SK-N-SH (cell line): ENCODE measurements at regions not wholly inside any gene's neighbourhood (a gene's known extent, or its start where the extent isn't known, plus 50 kb on each side); places are given as distances from the start of the nearest gene placed in this dataset.
A peak's percentile ranks its signal among the peaks of the same experiment; 100 is the strongest.

Experiments used
- CTCF ChIA-PET: fragments of 300-600, 350-600 bp; formaldehyde crosslinking; extraction: SDS; loops from one replicate; lab custom pipeline; 2021; lab: Yijun Ruan, JAX
- POLR2A ChIA-PET: fragments of 350-600 bp; sonication (Branson Sonifier 250); formaldehyde crosslinking; extraction: SDS; loops from one replicate; lab custom pipeline; 2020; ENCODE audit warnings: antibody characterized with exemption, inconsistent platforms; lab: Yijun Ruan, JAX
- DNase-seq: peaks from one replicate; pipeline ENCODE4 v3.0.0; 2012
- H2AFZ ChIP-seq: fragments of 200-600 bp; sonication (generic); 2 replicates; pipeline ENCODE4 v1.8.1; 2016; ENCODE audit warnings: antibody characterized with exemption, mild to moderate bottlenecking, low read depth
- H3F3A ChIP-seq: fragments of 200-600 bp; sonication (generic); replicated peaks from 2 replicates; pipeline ENCODE3; 2016; ENCODE audit warnings: antibody characterized with exemption, mild to moderate bottlenecking; ENCODE audit not compliant: insufficient read depth
- H3K27ac ChIP-seq, 2 experiments: fragments of 200-500 bp in 1 of 2; fragments of 200-600 bp in 1 of 2; sonication (Bioruptor generic) in 1 of 2; sonication (generic), shearing (Covaris generic) in 1 of 2; 2 replicates each; pipeline versions ENCODE4 v1.5.1 to v1.6.1; 2014 to 2016; ENCODE audit warnings: low read depth in 2 of 2, inconsistent platforms in 1 of 2, low read length in 1 of 2, mild to moderate bottlenecking in 1 of 2, mixed read lengths in 1 of 2
- H3K27me3 ChIP-seq: fragments of 200-600 bp; sonication (generic), shearing (Covaris generic); 2 replicates; pipeline ENCODE4 v1.6.1; 2016; ENCODE audit warnings: mixed run types; ENCODE audit not compliant: insufficient read depth
- H3K36me3 ChIP-seq, 2 experiments: fragments of 200-500 bp in 1 of 2; fragments of 200-600 bp in 1 of 2; sonication (Bioruptor generic) in 1 of 2; sonication (generic) in 1 of 2; replicated peaks in 1 of 2; 2 replicates each; pipeline versions ENCODE3 to v1.5.1; 2014 to 2016; ENCODE audit warnings: low read length in 1 of 2, mild to moderate bottlenecking in 1 of 2; ENCODE audit not compliant: insufficient read depth in 2 of 2, control insufficient read depth in 1 of 2
- H3K4me1 ChIP-seq, 2 experiments: fragments of 200-500 bp in 1 of 2; fragments of 200-600 bp in 1 of 2; sonication (Bioruptor generic) in 1 of 2; sonication (generic), shearing (Covaris generic) in 1 of 2; 2 replicates each; pipeline versions ENCODE4 v1.5.1 to v1.6.1; 2014 to 2016; ENCODE audit warnings: low read depth in 1 of 2, low read length in 1 of 2, mixed run types in 1 of 2; ENCODE audit not compliant: insufficient read depth in 2 of 2, control insufficient read depth in 1 of 2
- H3K4me2 ChIP-seq: fragments of 200-600 bp; sonication (generic), shearing (Covaris generic); 2 replicates; pipeline ENCODE4 v1.6.1; 2017; ENCODE audit warnings: mixed run types
- H3K4me3 ChIP-seq, 2 experiments: fragments of 200-500 bp in 1 of 2; fragments of 200-600 bp in 1 of 2; sonication (Bioruptor generic) in 1 of 2; sonication (generic), shearing (Covaris generic) in 1 of 2; 2 replicates each; pipeline versions ENCODE4 v1.5.1 to v1.8.1; 2014 to 2016; ENCODE audit warnings: low read depth in 2 of 2, inconsistent platforms in 1 of 2, low read length in 1 of 2, mild to moderate bottlenecking in 1 of 2, mixed read lengths in 1 of 2, moderate library complexity in 1 of 2
- H3K79me2 ChIP-seq: fragments of 200-600 bp; sonication (generic); 2 replicates; pipeline ENCODE4 v1.8.1; 2017; ENCODE audit warnings: mild to moderate bottlenecking; ENCODE audit not compliant: insufficient read depth
- H3K9ac ChIP-seq: fragments of 200-600 bp; sonication (generic); 2 replicates; pipeline ENCODE4 v1.6.1; 2017; ENCODE audit warnings: mixed run types
- H3K9me2 ChIP-seq: fragments of 200-600 bp; sonication (generic); 2 replicates; pipeline ENCODE4 v1.6.1; 2017; ENCODE audit warnings: mixed run types
- H3K9me3 ChIP-seq: fragments of 200-600 bp; sonication (generic); 2 replicates; pipeline ENCODE4 v1.6.1; 2017; ENCODE audit warnings: mixed run types, mild to moderate bottlenecking, moderate library complexity
- H4K20me1 ChIP-seq: fragments of 200-600 bp; sonication (generic); 2 replicates; pipeline ENCODE4 v1.6.1; 2017; ENCODE audit warnings: mild to moderate bottlenecking, mixed run types; ENCODE audit not compliant: insufficient read depth
- CTCF ChIP-seq: fragments of 200-600 bp; sonication (generic); IDR thresholded peaks from 2 replicates; pipeline ENCODE4 v1.6.1; 2017; ENCODE audit warnings: antibody characterized with exemption, mild to moderate bottlenecking, moderate library complexity
- EZH2phosphoT487 ChIP-seq: fragments of 200-600 bp; sonication (generic); IDR thresholded peaks from 2 replicates; pipeline ENCODE4 v1.6.1; 2017; ENCODE audit warnings: low read depth, mixed run types, mild to moderate bottlenecking, antibody characterized with exemption, moderate library complexity, borderline replicate concordance
- FOSL2 ChIP-seq: IDR thresholded peaks from 2 replicates; pipeline ENCODE4 v1.4.0; 2012; ENCODE audit warnings: low read depth, mild to moderate bottlenecking, moderate library complexity, borderline replicate concordance
- GATA2 ChIP-seq: sonication (generic); formaldehyde crosslinking; IDR thresholded peaks from 2 replicates; pipeline ENCODE4 v1.5.0; 2020; ENCODE audit warnings: mild to moderate bottlenecking, missing genetic modification reagents
- IRF3 ChIP-seq: fragments of 150-350 bp; IDR thresholded peaks from 2 replicates; pipeline ENCODE4 v1.6.1; 2016; ENCODE audit warnings: mild to moderate bottlenecking, low read depth, low read length
- JUND ChIP-seq: IDR thresholded peaks from 2 replicates; pipeline ENCODE4 v1.4.0; 2012
- MAX ChIP-seq: IDR thresholded peaks from 2 replicates; pipeline ENCODE4 v1.4.0; 2012; ENCODE audit warnings: low read depth
- PBX3 ChIP-seq: IDR thresholded peaks from 2 replicates; pipeline ENCODE4; 2012
- POLR2AphosphoS5 ChIP-seq: IDR thresholded peaks from 2 replicates; pipeline ENCODE4 v1.6.1; 2012; ENCODE audit warnings: low read depth, low read length
- SIN3A ChIP-seq: IDR thresholded peaks from 2 replicates; pipeline ENCODE4 v1.6.1; 2012; ENCODE audit warnings: low read depth, mild to moderate bottlenecking, low read length, moderate library complexity, borderline replicate concordance
- TCF12 ChIP-seq: IDR thresholded peaks from 2 replicates; pipeline ENCODE4 v1.4.0; 2012
- YY1 ChIP-seq: IDR thresholded peaks from 2 replicates; pipeline ENCODE4 v1.4.0; 2012; ENCODE audit warnings: low read depth, mild to moderate bottlenecking
- ZBTB33 ChIP-seq: IDR thresholded peaks from 2 replicates; pipeline ENCODE4 v1.4.0; 2012; ENCODE audit warnings: low read depth, borderline replicate concordance
- WGBS: methylation state at CpG from one replicate; pipeline ENCODE4 v1.1.6; 2017; ENCODE audit warnings: low lambda C conversion rate; 5-methylcytosine and 5-hydroxymethylcytosine counted together

- 0 out of 2 replicates have a peak, but pooled peaks have one; percentile 1 for TF ChIP-seq YY1
- no peak for TF ChIP-seq TCF12
- no peak for TF ChIP-seq EZH2phosphoT487
- peak; percentile 8; the same call in 1 of the 2 replicates for TF ChIP-seq POLR2AphosphoS5
- no peak for TF ChIP-seq PBX3
- no peak for TF ChIP-seq MAX
- no peak for TF ChIP-seq SIN3A
Measured at GRCh38 chrX:45768666-45769236, 568.1 kb upstream of the DIPK2B start (continued).

- Histone ChIP-seq H3K36me3 (peaks cover 55 to 80% of the 10 kb centered on the region in 2 experiments), H2AFZ (no peak overlapping the region), H3K9me3 (no peaks in the 10 kb centered on the region), H3K27me3 (no peaks in the 10 kb centered on the region), H3K4me1 (peaks cover 0 to 14% of the 10 kb centered on the region in 2 experiments; a peak in 2 of 4 replicates), H3K9me2 (no peaks in the 10 kb centered on the region), H3K27ac (peak overlapping the region; percentile 81 to 96; a peak in 3 of 4 replicates), H3K4me3 (peak overlapping the region; percentile 61 to 69; a peak in 3 of 4 replicates), H3K79me2 (peaks cover 97% of the 10 kb centered on the region), H3F3A (peaks cover 85% of the 10 kb centered on the region), H3K4me2 (peak overlapping the region; percentile 81)
- POLR2A ChIA-PET = no interaction called here
- no peak for DNase-seq
- TF ChIP-seq CTCF (peak; percentile 32; the same call in 1 of the 2 replicates), JUND (0 out of 2 replicates have a peak, but pooled peaks have one; percentile 2), TCF12 (peak; percentile 36; the same call in 1 of the 2 replicates), IRF3 (no peak), FOSL2 (0 out of 2 replicates have a peak, but pooled peaks have one; percentile 4), ZBTB33 (0 out of 2 replicates have a peak, but pooled peaks have one; percentile 13), GATA2 (no peak)
- TF ChIP-seq, all 33 proteins: peak for 5
- Histone ChIP-seq H3K9ac (peak overlapping the region; percentile 99), H4K20me1 (peaks cover 53% of the 10 kb centered on the region; the same call in 1 of the 2 replicates)
- WGBS = 9% methylated on average over 3 of the region's 3 CpGs
- CTCF ChIA-PET = interaction anchor here (1.2 kb wide), 1 partner anchor 11 kb away, joined by 3 read pairs; no protein-coding TSS in a partner anchor
Measured at GRCh38 chrX:45766981-45767501, 566.4 kb upstream of the DIPK2B start.
